GM12878 (cell line): ENCODE measurements at regions not wholly inside any gene's neighbourhood (a gene's known extent, or its start where the extent isn't known, plus 50 kb on each side); places are given as distances from the start of the nearest gene placed in this dataset.

Experiments
- ATAC-seq: fragments of 200-7000 bp; cut with Tn5 transposase; 3 replicates; pipeline ENCODE4 v1.9.1; 2020; ENCODE audit warnings: mild to moderate bottlenecking, moderate library complexity
- BruUV-seq: library from RNA; stranded (reverse); fragments of 400-500 nt; replicated peaks from 2 replicates; lab custom pipeline; 2021; lab: Mats Ljungman, UMichigan
- CTCF ChIA-PET: fragments of 300-600 bp; sonication (Branson Sonifier 250); formaldehyde crosslinking; extraction: SDS; loops from one replicate; lab custom pipeline; 2021; ENCODE audit warnings: inconsistent platforms; lab: Yijun Ruan, JAX
- POLR2A ChIA-PET: fragments of 350-600 bp; formaldehyde crosslinking; extraction: SDS; loops from one replicate; lab custom pipeline; 2021; ENCODE audit warnings: inconsistent platforms; lab: Charles Lee
- RAD21 ChIA-PET: fragments of 300-600 bp; sonication (Branson Sonifier 250); formaldehyde crosslinking; loops from one replicate; lab custom pipeline; 2023; ENCODE audit warnings: antibody characterized with exemption; ENCODE audit not compliant: unreplicated experiment; lab: Charles Lee
- SMC1A ChIA-PET: fragments of 300-600 bp; sonication (Branson Sonifier 250); formaldehyde crosslinking; loops from one replicate; lab custom pipeline; 2023; ENCODE audit not compliant: unreplicated experiment, uncharacterized antibody; lab: Charles Lee
- DNase-seq: peaks from one replicate; pipeline ENCODE4 v3.0.0-alpha.2; 2011; ENCODE audit warnings: low read depth, low spot score
- FAIRE-seq: peaks from 3 replicates; lab custom pipeline; 2011; peaks lifted over from hg19 to GRCh38; lab: Jason Lieb, UNC
- H2AFZ ChIP-seq: 2 replicates; pipeline ENCODE4 v1.6.0; 2011; ENCODE audit warnings: low read depth, low read length, control low read depth; ENCODE audit not compliant: control insufficient read depth
- H3K27ac ChIP-seq: 2 replicates; pipeline ENCODE4 v1.5.1; 2011; ENCODE audit warnings: control low read depth; ENCODE audit not compliant: control insufficient read depth, insufficient read depth
- H3K27me3 ChIP-seq, 2 experiments: replicated peaks in 1 of 2; 2 replicates each; pipeline versions ENCODE4 v1.6.0 to v1.6.1; 2011; ENCODE audit warnings: low read length in 1 of 2; ENCODE audit not compliant: control insufficient read depth in 2 of 2, insufficient read depth in 2 of 2
- H3K36me3 ChIP-seq, 2 experiments: 2 replicates each; pipeline ENCODE4 v1.5.1; 2011; ENCODE audit warnings: low read length in 1 of 2; ENCODE audit not compliant: control insufficient read depth in 2 of 2, insufficient read depth in 2 of 2
- H3K4me1 ChIP-seq: 2 replicates; pipeline ENCODE4 v1.6.1; 2011; ENCODE audit warnings: mild to moderate bottlenecking, low read length, moderate library complexity, mixed read lengths; ENCODE audit not compliant: control insufficient read depth, insufficient read depth
- H3K4me2 ChIP-seq: 2 replicates; pipeline ENCODE4 v1.6.0; 2011; ENCODE audit warnings: control low read depth; ENCODE audit not compliant: control insufficient read depth, insufficient read depth
- H3K4me3 ChIP-seq: fragments of 200-600 bp; sonication (generic); 2 replicates; pipeline ENCODE4 v1.5.1; 2016
- H3K79me2 ChIP-seq: 2 replicates; pipeline ENCODE4 v1.6.0; 2011; ENCODE audit warnings: low read length; ENCODE audit not compliant: control insufficient read depth, insufficient read depth
- H3K9ac ChIP-seq: 2 replicates; pipeline ENCODE4 v1.8.0; 2011; ENCODE audit warnings: low read length, control low read depth, mixed read lengths; ENCODE audit not compliant: control insufficient read depth, insufficient read depth
- H3K9me3 ChIP-seq: replicated peaks from 3 replicates; pipeline ENCODE4 v1.5.1; 2011; ENCODE audit warnings: mild to moderate bottlenecking, low read length; ENCODE audit not compliant: control insufficient read depth, insufficient read depth
- H4K20me1 ChIP-seq: 2 replicates; pipeline ENCODE4 v1.6.0; 2011; ENCODE audit not compliant: control insufficient read depth, insufficient read depth
- CREB1 ChIP-seq: IDR thresholded peaks from 2 replicates; pipeline ENCODE4 v1.6.1; 2012; ENCODE audit warnings: low read depth, mild to moderate bottlenecking, inconsistent platforms
- HDAC2 ChIP-seq: fragments of 200-600 bp; sonication (generic); IDR thresholded peaks from 2 replicates; pipeline ENCODE4 v1.6.1; 2017
- IRF4 ChIP-seq: IDR thresholded peaks from 2 replicates; pipeline ENCODE4 v1.6.1; 2011; ENCODE audit warnings: low read depth, low read length
- KAT2A ChIP-seq: conservative IDR thresholded peaks from 2 replicates; pipeline ENCODE4 v1.6.1; 2011; ENCODE audit warnings: low read depth, low read length; ENCODE audit not compliant: control insufficient read depth
- NFXL1 ChIP-seq: fragments of 450-650 bp; IDR thresholded peaks from 2 replicates; pipeline ENCODE4 v1.6.1; 2017; ENCODE audit warnings: antibody characterized with exemption, mild to moderate bottlenecking, borderline replicate concordance
- SKIL ChIP-seq: fragments of 450-650 bp; IDR thresholded peaks from 2 replicates; pipeline ENCODE4 v1.6.1; 2017; ENCODE audit warnings: mild to moderate bottlenecking, low read depth, inconsistent platforms; ENCODE audit not compliant: poor library complexity, severe bottlenecking
- SUPT20H ChIP-seq: IDR thresholded peaks from 2 replicates; pipeline ENCODE4 v1.6.1; 2011; ENCODE audit warnings: low read depth, mild to moderate bottlenecking, low read length, moderate library complexity, borderline replicate concordance; ENCODE audit not compliant: control insufficient read depth
- ZBTB40 ChIP-seq: fragments of 450-650 bp; IDR thresholded peaks from 2 replicates; pipeline ENCODE4 v1.6.1; 2016; ENCODE audit warnings: mild to moderate bottlenecking, moderate library complexity, borderline replicate concordance
- ZNF217 ChIP-seq: fragments of 450-650 bp; IDR thresholded peaks from 2 replicates; pipeline ENCODE4 v1.6.1; 2017; ENCODE audit warnings: antibody characterized with exemption, mild to moderate bottlenecking
- WGBS: methylation state at CpG from one replicate; pipeline ENCODE4 v1.1.6; 2016; ENCODE audit warnings: low lambda C conversion rate; ENCODE audit not compliant: insufficient replicate concordance, insufficient coverage; ENCODE audit errors: missing lambda C conversion rate; 5-methylcytosine and 5-hydroxymethylcytosine counted together
- in situ Hi-C: fragments of 300-500 bp; cut with MboI; formaldehyde crosslinking; loops from 9 replicates; pipeline ENCODE4 v1.14.3; 2018; ENCODE audit warnings: mixed read lengths
- intact Hi-C: fragments of 100-400 bp; cut with micrococcal nuclease; formaldehyde crosslinking; loops from one replicate; pipeline ENCODE4 v1.14.2; 2022; ENCODE audit not compliant: unreplicated experiment

GRCh38 chrX:23136816-23137215, 137.1 kb downstream of the DDX53 start (continued):
- no peak for TF ChIP-seq CREB1
- TF ChIP-seq NFXL1: no peak
- TF ChIP-seq SUPT20H: no peak
- TF ChIP-seq SKIL: no peak
- no peak for TF ChIP-seq ZNF217

GRCh38 chrX:23168291-23168690, 166.4 kb upstream of the PTCHD1 start:
- no peaks in the 10 kb centered on the region for H3K9me3 ChIP-seq
- no peak overlapping the region for H3K4me2 ChIP-seq
- SMC1A ChIA-PET: interaction anchor here (1.2 kb wide), 1 partner anchor 10 kb away, joined by 3 read pairs; no protein-coding TSS in a partner anchor
- no peak overlapping the region for H3K4me3 ChIP-seq
- no peak overlapping the region for H3K9ac ChIP-seq
- CTCF ChIA-PET: no interaction called here
- intact Hi-C loops: no loop called here
- no peak for ATAC-seq
- no peak for TF ChIP-seq IRF4
- TF ChIP-seq HDAC2: no peak
- no peak for TF ChIP-seq KAT2A
- no peak for TF ChIP-seq ZBTB40
- TF ChIP-seq, all 136 proteins: peak for 0
- FAIRE-seq (no peak), DNase-seq (no peak)
- 0% methylated on average over 1 of the region's 1 CpG for WGBS
- no peaks in the 10 kb centered on the region for H4K20me1 ChIP-seq
- no peak overlapping the region for H2AFZ ChIP-seq
- BruUV-seq: no TSS peak
- H3K36me3 ChIP-seq: no peaks in the 10 kb centered on the region
- H3K27ac ChIP-seq: no peak overlapping the region
- ChIA-PET POLR2A (no interaction called here), RAD21 (no interaction called here)
- H3K4me1 ChIP-seq: no peaks in the 10 kb centered on the region
- H3K27me3 ChIP-seq: no peaks in the 10 kb centered on the region
- no peaks in the 10 kb centered on the region for H3K79me2 ChIP-seq
- in situ Hi-C loops: no loop called here
